GM23338 (cell line): ENCODE measurements at regions not wholly inside any gene's neighbourhood (a gene's known extent, or its start where the extent isn't known, plus 50 kb on each side); places are given as distances from the start of the nearest gene placed in this dataset.

Experiments
- CTCF ChIP-seq, 2 experiments: fragments of 200-600 bp in 1 of 2; sonication (generic) in 1 of 2; conservative IDR thresholded peaks; 2 replicates each; pipeline versions ENCODE4 v1.5.1 to v1.6.1; 2016 to 2017; ENCODE audit warnings: antibody characterized with exemption in 2 of 2, low read depth in 2 of 2, mild to moderate bottlenecking in 2 of 2, moderate library complexity in 1 of 2
- EZH2 ChIP-seq: fragments of 200-600 bp; sonication (generic); IDR thresholded peaks from one replicate; pipeline ENCODE4 v1.8.0; 2017; ENCODE audit warnings: antibody characterized with exemption, mild to moderate bottlenecking, low read depth; ENCODE audit not compliant: unreplicated experiment
- REST ChIP-seq: IDR thresholded peaks from one replicate; pipeline ENCODE4 v1.6.1; 2018; ENCODE audit warnings: antibody characterized with exemption; ENCODE audit not compliant: unreplicated experiment
- ZNF114 ChIP-seq: fragments of 250-450 bp; sonication (Bioruptor Pico); IDR thresholded peaks from 2 replicates; pipeline ENCODE4 v1.5.0; 2020; ENCODE audit warnings: mild to moderate bottlenecking, moderate library complexity

- no peak for TF ChIP-seq EZH2
- no peak for TF ChIP-seq CTCF (conservative IDR thresholded peaks at IDR 0.05; ENCODE audit: low read depth in 2 of 2)
- TF ChIP-seq REST = no peak
- no peak for TF ChIP-seq ZNF114 (CRISPR knock-in tag)
Measured at GRCh38 chr3:163766112-163766511, 1312.2 kb downstream of the SI start.
